Ecto neural progenitor cell (in vitro differentiated cells): ENCODE measurements at regions not wholly inside any gene's neighbourhood (a gene's known extent, or its start where the extent isn't known, plus 50 kb on each side); places are given as distances from the start of the nearest gene placed in this dataset.

Experiments
- DNase-seq: peaks from one replicate; pipeline ENCODE4 v3.0.0-alpha.2; 2018; ENCODE audit warnings: low spot score

DNA sequence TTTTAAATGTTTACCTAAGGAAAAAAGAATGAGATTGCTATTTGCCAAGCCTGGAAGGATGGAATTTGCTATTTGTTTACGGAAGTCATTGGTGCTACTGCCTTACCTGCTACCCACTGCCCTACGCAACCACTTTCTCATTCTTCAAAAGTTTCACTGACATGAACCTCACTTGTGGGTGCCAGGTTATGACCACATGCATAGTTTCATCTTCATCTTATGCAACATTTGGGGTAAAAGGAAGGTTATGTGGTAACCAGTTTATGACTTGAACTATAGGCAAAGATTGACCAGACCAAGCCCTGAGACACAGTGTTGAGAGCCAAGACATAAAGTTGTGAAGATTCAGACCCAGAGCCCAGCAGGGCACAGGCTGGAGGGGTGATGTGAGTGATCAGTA lies 142.5 kb downstream of the LACC1 start:
- no peak for DNase-seq

GRCh38 chr13:44024167-44024845 lies 144.6 kb downstream of the LACC1 start:
- no peak for DNase-seq

- DNase-seq: no peak
Observed at GRCh38 chr13:44024846-44025195, 145.1 kb downstream of the LACC1 start.

DNA sequence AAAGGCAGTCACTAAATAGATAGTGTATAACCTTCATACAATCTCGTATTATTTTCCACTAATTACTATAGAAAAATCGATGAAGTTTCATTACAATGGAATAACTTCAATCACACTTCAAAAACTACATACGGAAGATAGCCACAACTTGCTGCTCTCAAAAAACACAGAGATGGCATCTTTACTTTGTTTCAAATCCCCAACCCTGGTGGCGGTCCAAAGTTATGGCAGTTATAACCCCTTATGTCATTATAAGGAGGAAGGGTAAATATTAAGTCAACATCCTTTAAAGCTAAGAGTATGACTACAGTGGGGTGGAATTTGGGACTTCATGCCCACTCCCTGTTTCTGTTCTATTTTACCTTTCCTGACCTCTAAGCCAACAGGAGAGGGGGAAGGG lies 146.5 kb downstream of the LACC1 start:
- no peak for DNase-seq

- no peak for DNase-seq
Observed at GRCh38 chr13:44028734-44029133, 149.0 kb downstream of the LACC1 start.

- no peak for DNase-seq
Observed at GRCh38 chr13:44030615-44031014, 150.9 kb downstream of the LACC1 start.

- DNase-seq: no peak
Observed at GRCh38 chr13:44031555-44031954, 151.9 kb downstream of the LACC1 start.

- no peak for DNase-seq
Observed at GRCh38 chr13:44032802-44033201, 153.1 kb downstream of the LACC1 start.

GRCh38 chr13:44035400-44035799 lies 155.7 kb downstream of the LACC1 start:
- DNase-seq: no peak

- DNase-seq: no peak
Observed at GRCh38 chr13:44040070-44040817, 160.5 kb downstream of the LACC1 start.

- no peak for DNase-seq
Observed at GRCh38 chr13:44040818-44041100, 161.1 kb downstream of the LACC1 start.

- DNase-seq: no peak
Observed at GRCh38 chr13:44044547-44045179, 165.0 kb downstream of the LACC1 start.

- no peak for DNase-seq
Observed at GRCh38 chr13:44045180-44045562, 165.5 kb downstream of the LACC1 start.

DNA sequence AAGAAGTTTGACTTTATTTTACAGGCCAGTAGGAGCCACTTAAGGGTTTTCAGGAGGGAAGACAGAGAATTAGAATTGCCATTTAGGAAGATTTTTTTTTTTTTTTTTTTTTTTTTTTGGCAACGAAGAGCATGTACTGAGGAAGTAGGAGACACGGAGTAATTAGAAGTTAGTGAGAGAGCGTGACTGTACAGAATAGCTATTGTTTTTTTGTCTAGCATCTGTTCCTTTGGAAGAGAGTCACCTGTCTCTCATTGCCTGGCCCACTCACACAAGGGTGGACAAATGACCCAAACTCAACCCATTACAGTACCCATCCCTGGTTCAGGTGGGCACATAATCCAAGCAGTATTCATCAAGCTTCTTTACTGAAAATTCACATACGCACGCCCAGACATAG lies 166.7 kb downstream of the LACC1 start:
- DNase-seq: no peak

GRCh38 chr13:44048326-44048725 lies 168.6 kb downstream of the LACC1 start:
- DNase-seq: no peak

GRCh38 chr13:44049081-44049945 lies 169.6 kb downstream of the LACC1 start:
- no peak for DNase-seq

DNA sequence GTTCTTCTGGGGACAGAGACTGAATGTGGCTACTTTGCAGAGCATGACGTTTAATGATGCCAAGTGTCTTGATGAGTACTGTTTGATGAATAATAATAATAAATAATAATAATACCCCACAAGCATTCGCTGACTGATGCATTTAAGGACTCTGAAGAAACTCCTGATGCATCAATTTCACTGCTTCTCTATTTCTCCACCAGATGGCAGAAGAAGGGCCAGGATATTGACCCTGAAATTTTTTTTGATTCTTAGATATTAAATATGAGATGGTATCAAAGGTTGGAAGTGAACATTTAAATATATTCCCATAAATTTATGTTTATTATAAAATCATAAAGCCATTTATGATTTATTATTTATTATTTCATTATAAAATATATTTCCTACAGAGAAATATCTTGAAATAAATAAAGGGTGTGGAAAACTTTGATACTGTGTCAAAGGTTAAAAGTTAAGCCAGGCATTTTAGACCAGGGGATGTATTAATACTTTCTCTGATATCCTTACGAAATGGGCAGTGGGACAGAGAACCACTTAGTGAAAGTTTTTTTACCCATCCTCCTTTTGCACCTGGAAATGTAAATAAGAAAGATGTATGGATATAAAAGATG lies 170.9 kb downstream of the LACC1 start:
- DNase-seq: no peak

DNA sequence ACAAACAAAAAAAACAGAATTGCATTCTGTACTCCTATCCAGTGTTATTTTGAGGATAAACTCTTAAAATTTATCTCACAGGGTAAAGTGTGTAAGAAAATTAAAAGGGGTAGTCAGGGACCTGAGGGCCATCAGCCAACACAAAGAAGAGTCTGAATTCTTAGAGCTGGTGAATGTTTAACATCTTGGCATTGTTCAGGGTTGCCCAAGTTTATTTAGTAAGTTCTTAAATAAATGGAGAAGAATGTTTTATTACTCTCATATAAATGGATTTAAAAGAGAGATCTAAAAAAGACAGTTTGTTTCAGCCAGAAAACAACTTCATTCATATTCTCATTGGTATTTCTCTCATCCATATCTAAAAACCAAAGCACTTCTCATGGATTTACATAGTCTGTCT lies 171.7 kb downstream of the LACC1 start:
- no peak for DNase-seq

- no peak for DNase-seq
Observed at GRCh38 chr13:44051918-44052675, 172.4 kb downstream of the LACC1 start.

- DNase-seq: peak; percentile 64
Observed at GRCh38 chr13:44052780-44053184, 173.1 kb downstream of the LACC1 start.

GRCh38 chr13:44053208-44053607 lies 173.5 kb downstream of the LACC1 start:
- no peak for DNase-seq

DNA sequence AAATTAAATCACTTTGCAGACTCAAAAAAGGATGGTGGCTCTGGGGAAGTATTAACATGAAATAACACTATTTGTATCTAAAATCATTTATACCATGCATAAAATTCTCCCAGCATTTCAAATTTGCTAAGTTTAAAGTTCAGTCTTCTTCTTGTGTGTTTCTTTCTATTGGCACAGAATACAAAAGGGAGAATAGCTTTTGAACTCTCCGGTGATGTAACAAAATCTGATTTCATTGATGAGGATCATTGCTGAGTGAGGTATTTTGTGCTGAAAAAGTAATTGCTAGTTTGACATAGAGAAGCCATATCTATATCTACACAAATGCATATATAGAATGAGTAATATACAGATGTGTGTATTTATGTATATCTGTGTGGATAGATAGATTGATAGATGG lies 174.8 kb downstream of the LACC1 start:
- DNase-seq: no peak
